COR-L47 (cell line): ENCODE measurements at regions not wholly inside any gene's neighbourhood (a gene's known extent, or its start where the extent isn't known, plus 50 kb on each side); places are given as distances from the start of the nearest gene placed in this dataset.

Experiments used
- DNase-seq: peaks from one replicate; lab custom pipeline; 2025; lab: John Stamatoyannopoulos, UW

- no peak for DNase-seq
Observed at GRCh38 chr10:29163746-29164145, 125.1 kb upstream of the LYZL1 start.

- DNase-seq, result no peak
Observed at GRCh38 chr10:29166713-29167112, 122.2 kb upstream of the LYZL1 start.

GRCh38 chr10:29169021-29169420 is 119.8 kb upstream of the LYZL1 start:
- no peak for DNase-seq

GRCh38 chr10:29171717-29172116 is 117.2 kb upstream of the LYZL1 start:
- no peak for DNase-seq

GRCh38 chr10:29174389-29174788 is 114.5 kb upstream of the LYZL1 start:
- DNase-seq, result no peak

- DNase-seq, result no peak
Observed at GRCh38 chr10:29176845-29177832, 111.7 kb upstream of the LYZL1 start.

- DNase-seq, result no peak
Observed at GRCh38 chr10:29181936-29182335, 106.9 kb upstream of the LYZL1 start.

- DNase-seq, result no peak
Observed at GRCh38 chr10:29183301-29183945, 105.4 kb upstream of the LYZL1 start.

- DNase-seq, result no peak
Observed at GRCh38 chr10:29184205-29185000, 104.5 kb upstream of the LYZL1 start.

GRCh38 chr10:29185050-29185449 is 103.8 kb upstream of the LYZL1 start:
- no peak for DNase-seq

- DNase-seq, result no peak
Observed at GRCh38 chr10:29186221-29186620, 102.6 kb upstream of the LYZL1 start.

- DNase-seq, result no peak
Observed at GRCh38 chr10:29189256-29189655, 99.6 kb upstream of the LYZL1 start.

- no peak for DNase-seq
Observed at GRCh38 chr10:29191674-29192073, 97.2 kb upstream of the LYZL1 start.

- no peak for DNase-seq
Observed at GRCh38 chr10:29199339-29199738, 89.5 kb upstream of the LYZL1 start.

GRCh38 chr10:29199941-29200679 is 88.8 kb upstream of the LYZL1 start:
- DNase-seq, result no peak

- no peak for DNase-seq
Observed at GRCh38 chr10:29202386-29202940, 86.4 kb upstream of the LYZL1 start.

- no peak for DNase-seq
Observed at GRCh38 chr10:29203432-29203831, 85.4 kb upstream of the LYZL1 start.

- no peak for DNase-seq
Observed at GRCh38 chr10:29204070-29204800, 84.6 kb upstream of the LYZL1 start.

GRCh38 chr10:29205787-29206186 is 83.1 kb upstream of the LYZL1 start:
- no peak for DNase-seq

- no peak for DNase-seq
Observed at GRCh38 chr10:29208845-29209244, 80.0 kb upstream of the LYZL1 start.

- DNase-seq, result no peak
Observed at GRCh38 chr10:29209830-29210229, 79.0 kb upstream of the LYZL1 start.
